ENCODE measurements at regions not wholly inside any gene's neighbourhood (a gene's known extent, or its start where the extent isn't known, plus 50 kb on each side); places are given as distances from the start of the nearest gene placed in this dataset.

DNA sequence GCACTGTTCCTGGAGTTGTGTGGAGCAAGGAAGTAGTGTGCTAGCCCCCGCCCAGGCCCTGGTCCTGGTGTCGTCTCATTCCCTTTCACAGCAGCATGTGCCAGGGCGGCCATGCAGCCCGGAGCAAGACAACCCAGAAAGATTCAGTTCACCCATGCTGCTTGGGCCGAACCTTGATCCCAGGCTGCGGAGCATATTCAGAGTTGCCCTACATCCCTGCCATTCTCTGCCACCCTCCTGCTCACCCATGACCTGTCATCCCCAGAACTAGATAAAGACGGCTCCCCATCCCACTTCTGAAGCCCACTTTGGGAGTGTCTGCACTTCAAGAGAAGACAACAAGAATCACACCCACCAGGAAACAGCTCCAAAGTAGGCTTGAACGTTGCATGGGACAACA lies 2452.5 kb downstream of the TP53TG3F start:
- in situ Hi-C loops (cut with MboI; ENCODE audit: low sequenced_read_pairs in 4 of 4) (no loop called here), intact Hi-C loops (cut with DNase I; ENCODE audit: low total_unique reads) (no loop called here)
- no peak overlapping the region for H3K27ac ChIP-seq
- no peak overlapping the region for H3K4me3 ChIP-seq
- H3K36me3 ChIP-seq, result no peaks in the 10 kb centered on the region
- DNase-seq (no peak), ATAC-seq (no peak)
- no peaks in the 10 kb centered on the region for H3K9me3 ChIP-seq
- no peaks in the 10 kb centered on the region for H3K27me3 ChIP-seq
- TF ChIP-seq, protein P1, sequence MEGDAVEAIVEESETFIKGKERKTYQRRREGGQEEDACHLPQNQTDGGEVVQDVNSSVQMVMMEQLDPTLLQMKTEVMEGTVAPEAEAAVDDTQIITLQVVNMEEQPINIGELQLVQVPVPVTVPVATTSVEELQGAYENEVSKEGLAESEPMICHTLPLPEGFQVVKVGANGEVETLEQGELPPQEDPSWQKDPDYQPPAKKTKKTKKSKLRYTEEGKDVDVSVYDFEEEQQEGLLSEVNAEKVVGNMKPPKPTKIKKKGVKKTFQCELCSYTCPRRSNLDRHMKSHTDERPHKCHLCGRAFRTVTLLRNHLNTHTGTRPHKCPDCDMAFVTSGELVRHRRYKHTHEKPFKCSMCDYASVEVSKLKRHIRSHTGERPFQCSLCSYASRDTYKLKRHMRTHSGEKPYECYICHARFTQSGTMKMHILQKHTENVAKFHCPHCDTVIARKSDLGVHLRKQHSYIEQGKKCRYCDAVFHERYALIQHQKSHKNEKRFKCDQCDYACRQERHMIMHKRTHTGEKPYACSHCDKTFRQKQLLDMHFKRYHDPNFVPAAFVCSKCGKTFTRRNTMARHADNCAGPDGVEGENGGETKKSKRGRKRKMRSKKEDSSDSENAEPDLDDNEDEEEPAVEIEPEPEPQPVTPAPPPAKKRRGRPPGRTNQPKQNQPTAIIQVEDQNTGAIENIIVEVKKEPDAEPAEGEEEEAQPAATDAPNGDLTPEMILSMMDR (IDR thresholded peaks at IDR 0.05 in 4 of 5, conservative IDR thresholded peaks at IDR 0.05 in 1 of 5), result no peak
- no peak for TF ChIP-seq POLR2A (IDR thresholded peaks at IDR 0.05)
- H3K4me1 ChIP-seq, result no peaks in the 10 kb centered on the region

DNA sequence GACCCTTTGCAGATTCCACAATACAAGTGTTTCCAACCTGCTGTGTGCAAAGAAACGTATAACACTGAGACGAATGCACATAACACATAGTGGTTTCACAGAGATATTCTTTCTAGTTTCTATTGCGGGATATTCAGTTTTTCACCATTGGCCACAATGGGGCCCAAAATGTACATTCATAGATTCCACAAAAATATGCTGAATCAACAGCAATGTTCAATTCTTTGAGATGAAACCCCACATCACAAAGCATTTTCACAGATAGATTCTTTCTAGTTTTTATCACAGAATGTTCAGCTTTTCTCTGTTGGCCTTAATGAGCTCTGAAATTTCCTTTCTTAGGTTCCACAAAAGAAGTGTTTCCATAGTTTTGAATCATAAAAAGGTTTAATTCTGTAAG lies 2472.3 kb downstream of the TP53TG3F start:
- in situ Hi-C loops (cut with MboI; ENCODE audit: low sequenced_read_pairs in 4 of 4) (no loop called here), intact Hi-C loops (cut with DNase I; ENCODE audit: low total_unique reads) (no loop called here)
- H3K27ac ChIP-seq, result no peak overlapping the region
- H3K27me3 ChIP-seq, result no peaks in the 10 kb centered on the region
- no peak overlapping the region for H3K4me3 ChIP-seq
- TF ChIP-seq, protein P1 (IDR thresholded peaks at IDR 0.05 in 4 of 5, conservative IDR thresholded peaks at IDR 0.05 in 1 of 5), result no peak
- no peak for TF ChIP-seq POLR2A (IDR thresholded peaks at IDR 0.05)
- no peaks in the 10 kb centered on the region for H3K4me1 ChIP-seq
- DNase-seq (no peak), ATAC-seq (no peak)
- H3K36me3 ChIP-seq, result no peaks in the 10 kb centered on the region
- H3K9me3 ChIP-seq, result no peaks in the 10 kb centered on the region

All from gastrocnemius medialis (tissue), 4 donors.